Activated naive CD4-positive, alpha-beta T cell treated with anti-CD3 and anti-CD28 coated beads, Interleukin-2, amount 50 U/mL, for 24 hours (primary cell): ENCODE measurements at regions not wholly inside any gene's neighbourhood (a gene's known extent, or its start where the extent isn't known, plus 50 kb on each side); places are given as distances from the start of the nearest gene placed in this dataset.

Experiments used
- H3K27ac Mint-ChIP-seq: one replicate; pipeline ENCODE4 v1.8.0; 2021; ENCODE audit warnings: mild to moderate bottlenecking, mixed read lengths
- H3K27me3 Mint-ChIP-seq: one replicate; pipeline ENCODE4 v1.8.0; 2021; ENCODE audit warnings: mixed read lengths
- H3K36me3 Mint-ChIP-seq: one replicate; pipeline ENCODE4 v1.8.0; 2021; ENCODE audit warnings: mixed read lengths
- H3K4me1 Mint-ChIP-seq: one replicate; pipeline ENCODE4 v1.8.0; 2021; ENCODE audit warnings: mixed read lengths
- H3K4me3 Mint-ChIP-seq: one replicate; pipeline ENCODE4 v1.8.0; 2021; ENCODE audit warnings: mild to moderate bottlenecking, mixed read lengths
- H3K9me3 Mint-ChIP-seq: one replicate; pipeline ENCODE4 v1.8.0; 2021; ENCODE audit warnings: mixed read lengths

DNA sequence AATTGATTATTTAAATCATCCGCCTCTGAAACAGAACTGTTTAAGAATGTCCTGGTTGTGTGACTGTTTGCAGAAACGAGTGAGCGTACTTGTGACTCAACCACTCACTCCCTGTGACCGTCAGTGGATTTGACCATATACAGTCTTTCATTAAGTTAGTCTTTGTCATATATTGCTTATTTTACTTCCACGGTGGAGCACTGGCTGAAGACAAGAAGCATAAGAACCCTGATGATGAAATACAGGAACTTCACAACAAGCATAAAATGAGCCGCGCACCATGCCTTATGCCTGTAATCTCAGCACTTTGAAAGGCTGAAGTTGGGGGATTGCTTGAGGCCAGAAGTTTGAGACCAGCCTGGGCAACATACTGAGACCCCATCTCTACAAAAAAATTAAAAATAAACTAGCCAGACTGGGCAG is 194.0 kb downstream of the TOMM20 start:
- H3K36me3 Mint-ChIP-seq, result no peaks in the 10 kb centered on the region
- H3K9me3 Mint-ChIP-seq, result no peaks in the 10 kb centered on the region
- no peak overlapping the region for H3K4me3 Mint-ChIP-seq
- no peaks in the 10 kb centered on the region for H3K27me3 Mint-ChIP-seq
- H3K27ac Mint-ChIP-seq, result no peak overlapping the region
- peaks cover 29% of the 10 kb centered on the region for H3K4me1 Mint-ChIP-seq

DNA sequence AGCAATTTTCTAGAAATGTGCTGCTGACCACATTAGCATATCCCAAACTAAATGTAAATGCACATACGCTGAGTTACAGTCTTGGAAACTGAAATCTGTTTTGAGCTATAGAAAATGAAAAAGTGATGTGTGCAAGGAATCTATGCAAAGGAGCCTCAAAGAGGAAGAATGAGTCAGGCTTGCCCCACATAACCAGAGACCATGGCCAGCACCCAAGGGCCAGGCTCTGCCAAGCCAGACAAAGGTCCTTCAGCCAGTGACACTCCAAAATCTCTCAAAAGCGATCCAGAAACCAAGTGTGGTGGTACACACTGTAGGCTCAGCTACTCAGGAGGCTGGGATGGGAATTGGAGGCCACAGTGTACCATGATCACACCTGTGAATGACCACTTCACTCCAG is 195.2 kb downstream of the TOMM20 start:
- H3K9me3 Mint-ChIP-seq, result no peaks in the 10 kb centered on the region
- peaks cover 41% of the 10 kb centered on the region for H3K4me1 Mint-ChIP-seq
- no peak overlapping the region for H3K4me3 Mint-ChIP-seq
- peak overlapping the region; percentile 12 for H3K27ac Mint-ChIP-seq
- no peaks in the 10 kb centered on the region for H3K36me3 Mint-ChIP-seq
- H3K27me3 Mint-ChIP-seq, result no peaks in the 10 kb centered on the region

DNA sequence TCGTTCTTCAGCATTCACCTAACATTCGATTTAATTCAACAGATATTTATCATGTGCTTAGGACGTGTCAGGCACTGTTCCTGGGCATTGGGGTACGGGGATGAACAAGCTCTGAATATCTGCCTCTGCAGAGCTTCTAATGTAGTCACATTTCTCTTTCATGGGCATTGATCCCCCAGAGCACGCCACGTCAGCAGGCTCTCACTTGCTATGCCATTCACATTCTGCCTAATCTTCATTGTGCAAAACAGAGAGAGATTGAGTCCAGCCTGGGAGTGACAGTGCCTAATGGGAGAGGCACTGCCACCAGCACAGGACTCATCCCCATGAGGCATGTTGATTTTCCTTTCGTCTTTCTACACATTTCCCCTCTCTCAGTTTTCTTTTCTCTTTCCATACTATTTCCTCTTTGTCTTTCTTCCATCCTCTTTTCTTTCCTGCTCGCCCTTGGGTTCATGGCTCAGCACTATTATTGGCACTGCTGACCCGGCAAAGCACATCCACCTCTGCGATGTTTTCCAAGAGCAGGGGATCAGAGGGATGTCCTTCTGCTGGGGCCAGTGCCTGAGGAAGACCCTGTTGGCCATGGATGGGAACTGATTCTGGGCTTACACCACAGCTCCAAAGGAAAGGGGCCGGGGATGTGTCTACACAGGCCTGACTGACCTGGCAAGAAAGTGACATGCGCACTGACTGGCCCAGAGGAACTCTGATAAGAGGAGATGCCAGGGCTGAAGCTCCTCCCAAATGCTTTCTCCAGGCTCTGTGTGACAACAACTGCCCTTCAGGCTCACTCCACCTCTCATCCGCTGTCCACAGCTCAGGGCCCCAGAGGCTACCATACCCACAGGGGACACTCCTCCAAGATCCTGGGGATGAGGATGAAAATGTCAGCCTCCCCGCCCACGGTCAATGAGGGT is 195.9 kb downstream of the TOMM20 start:
- Mint-ChIP-seq H3K4me1 (peaks cover 48% of the 10 kb centered on the region), H3K9me3 (no peaks in the 10 kb centered on the region), H3K27ac (peak overlapping the region; percentile 70), H3K27me3 (no peaks in the 10 kb centered on the region), H3K36me3 (no peaks in the 10 kb centered on the region), H3K4me3 (no peak overlapping the region)

DNA sequence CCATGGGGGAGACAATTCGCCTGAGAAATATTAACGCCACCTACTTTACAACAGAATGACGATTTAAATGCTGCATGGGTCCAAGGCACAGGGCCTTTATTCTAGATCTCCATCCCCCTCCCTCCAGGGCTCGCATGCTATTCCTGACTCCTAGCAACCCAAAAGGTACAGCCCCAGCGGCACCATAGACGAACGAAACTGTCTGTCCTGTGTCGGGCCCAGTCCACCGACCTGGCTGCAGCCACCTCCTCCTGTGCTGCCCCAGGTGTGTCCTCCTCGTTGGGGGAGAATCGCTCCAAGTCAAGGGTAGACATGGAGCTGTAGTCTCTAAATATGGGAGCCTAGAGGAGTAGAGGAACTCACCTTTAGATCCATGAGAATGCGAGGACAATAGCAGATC is 196.5 kb downstream of the TOMM20 start:
- H3K36me3 Mint-ChIP-seq, result no peaks in the 10 kb centered on the region
- H3K4me3 Mint-ChIP-seq, result no peak overlapping the region
- no peaks in the 10 kb centered on the region for H3K27me3 Mint-ChIP-seq
- peaks cover 49% of the 10 kb centered on the region for H3K4me1 Mint-ChIP-seq
- H3K9me3 Mint-ChIP-seq, result no peaks in the 10 kb centered on the region
- no peak overlapping the region for H3K27ac Mint-ChIP-seq

DNA sequence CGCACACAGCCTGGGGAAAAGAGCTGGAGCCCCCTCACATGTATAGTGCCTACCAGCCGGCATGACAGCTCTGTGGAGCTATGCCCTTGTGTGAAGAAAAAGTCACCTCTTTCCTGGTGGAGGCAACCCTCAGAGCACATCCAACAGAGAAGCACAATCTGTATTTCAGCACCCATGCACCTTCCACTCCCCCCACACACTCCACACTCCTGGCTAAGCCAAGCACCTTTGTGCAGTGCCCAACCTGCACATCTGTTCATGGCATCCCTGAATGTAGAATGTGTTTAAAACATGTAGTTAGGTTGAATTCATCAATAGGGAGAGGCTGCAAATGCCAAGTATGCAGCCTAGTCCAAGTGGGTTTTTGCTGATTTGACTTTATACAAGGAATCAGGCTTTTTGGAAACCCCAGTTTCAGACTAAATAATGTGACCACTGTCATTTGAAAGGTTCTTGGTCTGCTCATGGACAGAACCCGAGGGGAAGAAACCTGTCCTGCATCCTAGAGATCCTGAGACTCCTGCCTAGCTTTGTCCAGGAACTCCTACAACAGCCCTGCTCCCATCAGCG is 197.1 kb downstream of the TOMM20 start:
- Mint-ChIP-seq H3K27ac (no peak overlapping the region), H3K36me3 (peaks cover 2% of the 10 kb centered on the region), H3K4me1 (peaks cover 49% of the 10 kb centered on the region)

DNA sequence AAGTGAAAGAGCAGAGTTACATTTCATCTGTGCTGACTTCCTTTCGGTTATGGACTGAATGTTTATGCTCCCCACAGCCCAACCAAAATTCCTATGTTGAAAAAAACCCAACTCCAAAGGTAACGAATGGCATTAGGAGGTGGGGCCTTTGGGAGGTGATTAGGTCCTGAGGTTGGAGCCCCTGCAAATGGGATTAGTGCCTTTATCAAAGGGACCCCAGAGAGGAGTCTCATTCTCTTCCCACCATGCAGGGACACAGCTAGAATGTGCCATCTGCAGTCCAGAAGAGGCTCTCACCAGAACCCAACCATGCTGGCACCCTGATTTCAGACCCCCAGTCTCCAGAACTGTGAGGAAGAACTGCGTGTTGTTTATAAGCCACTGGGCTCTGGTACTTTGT is 199.3 kb downstream of the TOMM20 start:
- Mint-ChIP-seq H3K36me3 (peaks cover 2% of the 10 kb centered on the region), H3K27ac (no peak overlapping the region), H3K9me3 (no peaks in the 10 kb centered on the region), H3K27me3 (no peaks in the 10 kb centered on the region), H3K4me1 (peaks cover 58% of the 10 kb centered on the region), H3K4me3 (no peak overlapping the region)

More for the DNA sequence above, 197.1 kb downstream of the TOMM20 start:
- Mint-ChIP-seq H3K9me3 (no peaks in the 10 kb centered on the region), H3K27me3 (no peaks in the 10 kb centered on the region), H3K4me3 (no peak overlapping the region)

DNA sequence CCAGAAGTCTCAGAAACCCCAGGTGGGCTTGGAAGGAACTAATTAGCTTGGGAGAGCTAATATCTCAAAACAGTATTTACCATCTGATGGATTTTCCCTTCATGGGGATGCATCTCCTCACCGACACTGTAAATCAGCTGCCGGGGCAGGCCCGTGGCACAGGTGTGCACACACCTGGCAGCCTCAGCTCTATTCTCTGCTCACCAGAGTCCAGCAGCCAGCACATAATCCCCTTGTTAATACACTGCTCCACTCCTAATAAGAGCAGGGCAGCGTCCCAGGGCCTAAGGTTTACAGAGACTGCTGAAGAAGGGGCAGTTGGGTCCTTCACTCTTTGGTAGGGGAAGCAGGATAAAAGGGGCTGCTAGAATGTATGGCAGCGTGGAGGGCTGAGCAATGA is 200.0 kb downstream of the TOMM20 start:
- no peak overlapping the region for H3K4me3 Mint-ChIP-seq
- H3K4me1 Mint-ChIP-seq, result peaks cover 57% of the 10 kb centered on the region
- H3K36me3 Mint-ChIP-seq, result peaks cover 2% of the 10 kb centered on the region
- no peaks in the 10 kb centered on the region for H3K27me3 Mint-ChIP-seq
- no peak overlapping the region for H3K27ac Mint-ChIP-seq
- no peaks in the 10 kb centered on the region for H3K9me3 Mint-ChIP-seq

DNA sequence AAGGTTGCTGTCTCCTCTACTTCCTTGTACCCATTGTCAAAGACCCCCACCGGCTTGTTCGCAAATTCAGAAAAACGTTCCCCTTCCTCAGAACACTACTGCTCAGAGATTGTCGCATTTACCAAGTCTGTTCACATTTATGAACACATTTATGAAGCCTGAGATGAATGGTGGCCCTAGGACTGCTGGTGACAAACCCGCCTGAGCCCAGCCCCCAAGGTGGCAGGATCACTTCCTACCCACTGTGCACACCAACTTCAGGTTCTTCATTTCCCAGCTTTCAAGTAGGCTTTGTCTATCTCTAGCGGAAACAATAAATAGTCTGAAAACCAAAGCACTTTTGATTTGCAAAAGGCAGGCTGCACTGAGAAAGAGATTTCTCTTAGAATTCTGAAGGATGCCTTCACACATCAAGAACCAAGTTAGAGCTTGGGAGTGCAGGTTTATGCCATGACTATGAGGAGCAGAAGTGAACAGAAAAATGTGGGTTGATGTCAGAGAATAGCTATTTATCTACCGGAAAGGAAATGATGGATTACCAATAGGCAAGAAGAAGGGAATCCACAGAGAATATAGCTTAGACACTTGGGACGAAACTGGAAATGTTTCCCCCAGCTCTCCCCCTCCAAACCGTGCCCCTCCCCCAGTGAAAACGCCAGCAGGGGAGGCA is 200.5 kb downstream of the TOMM20 start:
- Mint-ChIP-seq H3K4me3 (peak overlapping the region; percentile 12), H3K27me3 (no peaks in the 10 kb centered on the region), H3K36me3 (peaks cover 2% of the 10 kb centered on the region), H3K9me3 (no peaks in the 10 kb centered on the region), H3K4me1 (peaks cover 51% of the 10 kb centered on the region), H3K27ac (peak overlapping the region; percentile 61)

DNA sequence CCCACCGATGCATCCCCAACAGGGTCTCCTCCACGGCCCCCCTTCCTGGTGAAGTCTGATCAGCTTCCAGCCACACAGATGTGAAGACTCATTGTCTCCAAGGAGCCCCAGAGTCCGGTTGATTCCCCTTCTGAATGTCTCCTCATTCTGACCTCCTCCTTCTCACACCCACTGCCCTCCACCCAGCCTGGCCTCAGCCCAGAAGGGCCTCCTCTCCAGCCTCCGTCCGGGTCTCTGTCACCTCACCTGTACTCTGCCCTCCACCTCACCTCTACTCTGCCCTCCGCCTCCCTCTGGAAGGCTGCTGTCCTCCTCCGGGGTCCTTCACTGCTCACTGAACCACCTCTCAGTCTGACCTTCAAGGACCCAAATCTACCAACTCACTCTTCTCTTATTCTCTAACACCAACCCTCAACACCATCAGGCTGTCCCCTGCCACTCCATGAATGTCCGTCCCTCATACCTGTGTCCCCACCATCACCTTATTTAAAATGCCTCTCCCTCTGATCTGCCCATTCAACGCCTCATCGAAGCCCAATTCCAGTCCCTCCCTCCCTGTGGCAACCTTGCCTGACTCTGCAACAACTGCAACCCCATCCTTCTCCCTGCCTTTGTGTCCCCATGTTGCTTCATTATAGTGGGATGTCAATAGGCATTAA is 201.2 kb downstream of the TOMM20 start:
- H3K4me3 Mint-ChIP-seq, result peak overlapping the region; percentile 12
- peaks cover 47% of the 10 kb centered on the region for H3K4me1 Mint-ChIP-seq
- H3K9me3 Mint-ChIP-seq, result no peaks in the 10 kb centered on the region
- no peaks in the 10 kb centered on the region for H3K27me3 Mint-ChIP-seq
- H3K27ac Mint-ChIP-seq, result peak overlapping the region; percentile 87
- H3K36me3 Mint-ChIP-seq, result peaks cover 2% of the 10 kb centered on the region

DNA sequence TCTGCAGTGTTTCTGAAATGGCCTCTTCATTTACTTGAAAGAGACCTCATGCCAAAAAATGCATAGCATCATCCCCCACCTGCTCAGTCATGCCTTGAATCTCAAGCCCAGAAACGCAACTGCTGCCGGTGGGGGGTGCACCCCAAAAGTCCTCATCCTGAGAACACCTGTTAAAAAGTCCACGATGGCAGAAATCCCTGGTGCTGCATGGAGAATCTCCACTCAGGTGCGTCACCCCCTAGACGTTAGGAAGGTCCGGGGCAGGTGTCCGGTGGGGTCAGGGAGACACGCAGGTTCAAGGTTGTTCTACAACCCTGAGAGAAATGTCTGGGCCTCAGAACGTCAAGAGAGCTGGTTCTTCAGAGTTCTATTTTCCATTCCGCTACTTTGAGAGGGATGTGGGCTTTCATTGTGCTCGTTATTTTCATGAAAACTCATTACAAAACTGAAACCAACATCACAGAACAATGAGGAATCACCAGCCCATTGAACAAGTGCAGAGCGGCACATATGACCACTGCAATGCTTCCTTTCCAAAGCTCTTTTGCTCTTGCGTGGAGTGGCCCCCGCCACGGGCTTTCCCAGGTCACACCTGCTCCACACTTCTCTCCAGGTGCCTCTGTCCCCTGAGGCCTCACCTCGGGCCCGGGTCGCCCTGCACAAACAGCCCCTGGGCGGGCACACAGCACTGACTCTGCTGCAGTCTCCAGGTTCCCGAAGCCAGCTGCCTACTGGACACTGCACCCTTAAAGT is 201.9 kb downstream of the TOMM20 start:
- Mint-ChIP-seq H3K9me3 (no peaks in the 10 kb centered on the region), H3K27ac (peak overlapping the region; percentile 87), H3K36me3 (peaks cover 2% of the 10 kb centered on the region), H3K27me3 (no peaks in the 10 kb centered on the region), H3K4me1 (peaks cover 47% of the 10 kb centered on the region), H3K4me3 (peak overlapping the region; percentile 12)

DNA sequence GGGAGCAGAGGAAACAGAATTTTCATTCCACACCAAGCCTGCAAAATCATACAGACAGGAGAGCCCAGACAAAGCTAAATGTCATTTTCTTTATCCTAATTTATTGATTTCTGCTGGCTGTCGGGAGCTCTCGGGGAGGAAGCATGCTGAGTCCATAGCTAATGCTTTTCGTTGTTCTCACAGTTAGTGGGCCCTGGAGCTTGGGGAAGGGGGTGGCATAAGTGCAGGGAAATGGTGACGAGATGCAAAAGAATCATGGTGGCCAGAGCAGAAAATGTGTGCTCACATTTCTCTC is 202.4 kb downstream of the TOMM20 start:
- Mint-ChIP-seq H3K27me3 (no peaks in the 10 kb centered on the region), H3K4me1 (peaks cover 47% of the 10 kb centered on the region), H3K36me3 (peaks cover 2% of the 10 kb centered on the region), H3K4me3 (peak overlapping the region; percentile 12), H3K9me3 (no peaks in the 10 kb centered on the region), H3K27ac (peak overlapping the region; percentile 87)

DNA sequence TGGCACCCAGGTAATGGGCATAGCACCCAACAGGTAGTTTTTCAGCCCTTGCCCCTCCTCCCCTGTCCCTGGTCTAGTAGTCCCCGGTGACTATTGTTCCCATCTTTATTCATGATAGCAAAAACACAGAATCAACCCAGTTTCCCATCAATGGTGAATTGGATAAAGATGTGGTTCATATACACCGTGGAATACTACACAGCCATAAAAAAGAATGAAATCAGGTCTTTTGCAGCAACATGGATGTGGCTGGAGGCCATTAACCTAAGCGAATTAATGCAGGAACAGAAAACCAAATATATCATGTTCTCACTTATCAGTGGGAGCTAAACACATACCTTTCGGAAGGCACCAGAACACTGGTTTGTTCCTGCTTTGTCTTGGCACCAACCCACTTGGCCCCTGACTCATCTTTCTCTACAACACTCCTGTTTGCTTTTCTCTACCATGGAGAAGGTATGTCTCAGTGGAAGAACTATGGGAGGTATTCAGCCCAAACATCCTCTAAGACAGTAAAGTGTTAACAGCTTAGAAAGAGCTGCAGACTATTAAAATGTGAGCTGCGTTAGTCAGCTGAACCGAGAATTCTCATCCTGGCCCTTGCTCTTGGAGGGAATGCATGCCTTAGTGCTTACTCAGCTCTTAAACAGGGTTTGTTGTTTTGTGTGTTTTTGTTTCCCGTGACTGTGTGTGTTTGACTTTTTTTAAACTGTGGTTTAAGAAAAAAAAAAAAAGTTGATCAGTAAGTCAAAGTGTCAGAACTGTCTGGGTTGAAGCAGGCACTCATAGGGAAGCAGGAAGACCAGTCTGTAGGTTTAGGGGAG is 203.0 kb downstream of the TOMM20 start:
- Mint-ChIP-seq H3K36me3 (peaks cover 2% of the 10 kb centered on the region), H3K4me1 (peaks cover 47% of the 10 kb centered on the region), H3K27me3 (no peaks in the 10 kb centered on the region), H3K4me3 (peak overlapping the region; percentile 12), H3K9me3 (no peaks in the 10 kb centered on the region), H3K27ac (peak overlapping the region; percentile 87)

DNA sequence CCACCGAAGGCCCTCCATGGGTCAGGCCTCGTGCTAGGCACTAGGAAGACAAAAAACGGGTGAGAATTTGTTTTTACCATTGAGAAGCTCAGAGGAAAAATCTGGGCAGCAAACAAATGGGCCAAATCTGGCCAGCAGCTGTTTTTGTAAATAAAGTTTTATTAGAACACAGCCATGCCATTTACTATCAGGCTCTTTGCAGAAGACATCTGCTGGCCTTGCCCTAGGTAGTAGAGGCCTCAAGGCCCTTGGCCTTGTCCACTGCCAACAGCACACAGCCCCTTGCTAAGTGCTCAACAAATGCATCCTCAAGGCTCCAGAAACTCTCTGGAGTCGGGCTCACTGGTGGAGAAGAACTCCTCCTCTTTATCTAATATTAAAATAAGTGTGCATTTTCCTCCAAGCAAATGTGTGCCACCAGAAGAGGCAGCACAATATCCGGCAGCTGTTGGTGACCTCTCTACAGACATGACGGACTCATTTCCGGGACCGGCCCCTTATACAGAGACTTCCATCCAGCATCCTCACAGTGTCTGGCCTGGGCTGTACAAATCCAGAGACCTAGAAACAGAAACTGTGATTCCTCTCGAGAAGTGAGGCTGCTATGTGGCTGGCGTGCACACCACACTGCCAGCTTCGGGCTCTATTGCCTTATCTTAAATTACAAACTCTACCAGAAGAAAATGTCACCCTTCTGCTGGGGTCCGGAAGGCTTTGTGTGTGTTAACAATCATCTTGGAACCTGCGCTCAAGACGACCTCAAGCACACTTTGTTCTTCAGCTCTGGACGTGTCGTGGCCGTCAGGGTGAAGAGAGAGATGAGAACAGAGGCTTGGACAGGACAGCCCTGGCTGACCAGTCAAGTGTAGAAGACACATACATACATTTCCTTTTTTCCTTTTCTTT is 203.9 kb downstream of the TOMM20 start:
- no peak overlapping the region for H3K4me3 Mint-ChIP-seq

DNA sequence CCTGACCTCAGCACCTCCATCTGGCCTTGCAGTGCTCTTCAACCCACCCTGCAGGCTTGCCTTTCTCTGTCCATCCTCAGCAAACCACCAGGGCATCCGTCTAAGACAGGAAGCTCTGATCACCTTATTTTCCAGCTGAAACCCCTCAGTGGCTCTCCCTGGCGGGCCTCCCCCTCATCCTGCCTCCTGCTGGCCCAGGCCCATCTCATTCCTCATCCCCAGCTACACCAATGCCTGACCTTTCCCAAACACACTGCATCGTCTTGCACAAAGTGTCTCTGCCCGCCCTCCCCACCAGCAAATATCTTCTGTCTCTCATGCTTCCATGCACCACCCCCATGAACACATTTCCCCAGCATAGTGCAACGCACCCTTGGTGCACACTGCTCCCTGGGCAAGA is 205.0 kb downstream of the TOMM20 start:
- Mint-ChIP-seq H3K27me3 (no peaks in the 10 kb centered on the region), H3K4me1 (peaks cover 36% of the 10 kb centered on the region), H3K4me3 (no peak overlapping the region), H3K9me3 (no peaks in the 10 kb centered on the region), H3K36me3 (peaks cover 2% of the 10 kb centered on the region), H3K27ac (peak overlapping the region; percentile 3)

More for the DNA sequence above, 203.9 kb downstream of the TOMM20 start:
- Mint-ChIP-seq H3K27ac (no peak overlapping the region), H3K36me3 (peaks cover 2% of the 10 kb centered on the region), H3K4me1 (peaks cover 47% of the 10 kb centered on the region), H3K27me3 (no peaks in the 10 kb centered on the region), H3K9me3 (no peaks in the 10 kb centered on the region)
